ENCODE measurements at regions not wholly inside any gene's neighbourhood (a gene's known extent, or its start where the extent isn't known, plus 50 kb on each side); places are given as distances from the start of the nearest gene placed in this dataset.
"Not testable (repeated sequence)": the region's sequence is repeated elsewhere in the genome, so short reads cannot be mapped to it uniquely, and the experiment has no call there.

DNA sequence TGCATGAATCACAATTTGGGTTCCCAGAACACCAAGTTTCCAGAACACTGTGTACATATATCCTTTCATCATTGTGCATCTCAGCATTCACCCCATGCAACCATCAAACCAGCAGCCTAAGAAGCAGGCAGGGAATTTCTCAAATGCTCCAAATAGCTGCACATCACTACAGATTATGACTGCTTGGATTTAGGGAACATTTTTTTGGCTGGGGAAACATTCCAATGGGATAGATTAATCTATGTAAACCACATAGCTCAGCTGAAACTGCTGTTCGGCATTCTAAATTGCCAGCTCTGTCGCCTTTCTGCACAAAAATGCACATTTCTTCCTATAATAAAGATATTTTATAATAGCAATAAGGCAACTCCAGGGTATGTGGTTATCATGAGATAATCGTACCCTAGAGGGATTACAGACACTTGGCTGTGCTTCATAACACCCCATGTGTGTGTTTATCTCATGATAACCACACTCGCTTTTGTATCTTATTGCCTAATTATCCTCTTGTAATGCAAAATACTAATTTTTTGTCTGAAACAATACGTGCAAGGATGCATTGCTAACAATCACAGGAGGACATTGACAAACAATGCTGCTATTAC is 483.7 kb upstream of the DPH6 start:
- Histone ChIP-seq H3K4me2 (ENCODE audit: low read length) (no peak overlapping the region), H3K9me2 (replicated peaks; ENCODE audit: control insufficient read depth, low read length) (no peaks in the 10 kb centered on the region), H3K27ac (ENCODE audit: low read depth, low read length) (no peak overlapping the region), H3K4me1 (ENCODE audit: control insufficient read depth, low read length) (no peaks in the 10 kb centered on the region), H3K9me3 (ENCODE audit: control insufficient read depth, insufficient read depth, low read length) (no peaks in the 10 kb centered on the region), H4K20me1 (ENCODE audit: control insufficient read depth, insufficient read depth, low read depth, low read length) (no peaks in the 10 kb centered on the region), H3K4me3 (ENCODE audit: low read length) (no peak overlapping the region), H3K27me3 (ENCODE audit: control insufficient read depth, low read length) (no peaks in the 10 kb centered on the region), H3F3A (ENCODE audit: control insufficient read depth, insufficient read depth) (no peaks in the 10 kb centered on the region), H3K79me2 (ENCODE audit: control insufficient read depth, low read length) (no peaks in the 10 kb centered on the region), H3K36me3 (ENCODE audit: control insufficient read depth, low read length) (no peaks in the 10 kb centered on the region)
- TF ChIP-seq EZH2phosphoT487 (IDR thresholded peaks at IDR 0.05; ENCODE audit: borderline replicate concordance, low read length): no peak
- TF ChIP-seq, protein P1, sequence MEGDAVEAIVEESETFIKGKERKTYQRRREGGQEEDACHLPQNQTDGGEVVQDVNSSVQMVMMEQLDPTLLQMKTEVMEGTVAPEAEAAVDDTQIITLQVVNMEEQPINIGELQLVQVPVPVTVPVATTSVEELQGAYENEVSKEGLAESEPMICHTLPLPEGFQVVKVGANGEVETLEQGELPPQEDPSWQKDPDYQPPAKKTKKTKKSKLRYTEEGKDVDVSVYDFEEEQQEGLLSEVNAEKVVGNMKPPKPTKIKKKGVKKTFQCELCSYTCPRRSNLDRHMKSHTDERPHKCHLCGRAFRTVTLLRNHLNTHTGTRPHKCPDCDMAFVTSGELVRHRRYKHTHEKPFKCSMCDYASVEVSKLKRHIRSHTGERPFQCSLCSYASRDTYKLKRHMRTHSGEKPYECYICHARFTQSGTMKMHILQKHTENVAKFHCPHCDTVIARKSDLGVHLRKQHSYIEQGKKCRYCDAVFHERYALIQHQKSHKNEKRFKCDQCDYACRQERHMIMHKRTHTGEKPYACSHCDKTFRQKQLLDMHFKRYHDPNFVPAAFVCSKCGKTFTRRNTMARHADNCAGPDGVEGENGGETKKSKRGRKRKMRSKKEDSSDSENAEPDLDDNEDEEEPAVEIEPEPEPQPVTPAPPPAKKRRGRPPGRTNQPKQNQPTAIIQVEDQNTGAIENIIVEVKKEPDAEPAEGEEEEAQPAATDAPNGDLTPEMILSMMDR (IDR thresholded peaks at IDR 0.05; ENCODE audit: low read depth, low read length, poor library complexity, severe bottlenecking): no peak

DNA sequence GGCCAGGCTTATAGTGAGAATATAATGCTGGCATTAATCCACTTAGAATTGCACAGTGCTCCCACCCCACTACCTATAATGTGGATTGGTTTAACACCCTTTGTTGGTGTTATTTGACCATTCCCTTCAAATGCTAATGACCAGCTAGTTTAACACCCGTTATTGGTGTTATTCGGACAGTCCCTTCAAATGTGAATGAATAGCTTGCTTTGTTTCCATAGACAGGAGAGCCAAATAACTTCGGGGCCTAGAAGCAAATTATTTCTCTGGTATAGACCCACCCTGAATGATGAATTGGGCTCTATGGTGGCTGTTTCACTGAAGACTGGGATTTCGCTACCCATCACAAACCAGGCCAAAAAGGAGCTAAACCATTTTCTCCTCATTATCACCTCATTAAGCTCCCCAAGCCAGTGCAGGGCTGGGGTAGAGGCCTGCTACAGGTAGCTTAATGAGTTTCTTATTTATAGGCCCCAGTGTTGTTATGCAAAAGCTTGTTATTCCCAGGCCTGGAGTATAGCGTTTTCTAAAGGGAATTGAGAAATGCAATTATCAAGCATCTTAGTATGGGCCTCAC is 494.1 kb upstream of the DPH6 start:
- H3K4me3 ChIP-seq (ENCODE audit: low read length): no peak overlapping the region
- H4K20me1 ChIP-seq (ENCODE audit: control insufficient read depth, insufficient read depth, low read depth, low read length): no peaks in the 10 kb centered on the region
- no peak overlapping the region for H3K4me2 ChIP-seq (ENCODE audit: low read length)
- H3K27ac ChIP-seq (ENCODE audit: low read depth, low read length): no peak overlapping the region
- H3K27me3 ChIP-seq (ENCODE audit: control insufficient read depth, low read length): no peaks in the 10 kb centered on the region
- H3K4me1 ChIP-seq (ENCODE audit: control insufficient read depth, low read length): no peaks in the 10 kb centered on the region
- no peaks in the 10 kb centered on the region for H3K9me2 ChIP-seq (replicated peaks; ENCODE audit: control insufficient read depth, low read length)
- H3K9me3 ChIP-seq (ENCODE audit: control insufficient read depth, insufficient read depth, low read length): no peaks in the 10 kb centered on the region
- H3K79me2 ChIP-seq (ENCODE audit: control insufficient read depth, low read length): no peaks in the 10 kb centered on the region
- TF ChIP-seq, protein P1 (IDR thresholded peaks at IDR 0.05; ENCODE audit: low read depth, low read length, poor library complexity, severe bottlenecking): no peak
- no peak for TF ChIP-seq EZH2phosphoT487 (IDR thresholded peaks at IDR 0.05; ENCODE audit: borderline replicate concordance, low read length)
- H3F3A ChIP-seq (ENCODE audit: control insufficient read depth, insufficient read depth): no peaks in the 10 kb centered on the region
- no peaks in the 10 kb centered on the region for H3K36me3 ChIP-seq (ENCODE audit: control insufficient read depth, low read length)

DNA sequence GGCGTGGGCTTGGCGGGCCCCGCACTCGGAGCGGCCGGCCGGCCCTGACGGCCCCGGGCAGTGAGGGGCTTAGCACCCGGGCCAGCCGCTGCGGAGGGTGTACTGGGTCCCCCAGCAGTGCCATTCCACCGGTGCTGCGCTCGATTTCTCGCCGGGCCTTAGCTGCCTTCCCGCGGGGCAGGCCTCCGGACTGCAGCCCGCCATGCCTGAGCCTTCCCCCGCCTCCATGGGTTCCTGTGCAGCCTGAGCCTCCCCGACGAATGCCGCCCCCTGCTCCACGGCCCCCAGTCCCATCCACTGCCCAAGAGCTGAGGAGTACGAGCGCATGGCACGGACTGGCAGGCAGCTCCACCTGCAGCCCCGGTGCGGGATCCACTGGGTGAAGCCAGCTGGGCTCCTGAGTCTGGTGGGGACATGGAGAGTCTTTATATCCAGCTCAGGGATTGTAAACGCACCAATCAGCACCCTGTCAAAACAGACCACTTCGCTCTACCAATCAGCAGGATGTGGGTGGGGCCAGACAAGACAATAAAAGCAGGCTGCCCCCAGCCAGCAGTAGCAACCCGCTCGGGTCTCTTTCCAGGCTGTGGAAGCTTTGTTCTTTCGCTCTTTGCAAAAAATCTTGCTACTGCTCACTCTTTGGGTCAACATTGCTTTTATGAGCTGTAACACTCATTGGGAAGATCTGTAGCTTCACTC is 501.2 kb upstream of the DPH6 start:
- not testable (repeated sequence) for H3K4me3 ChIP-seq (ENCODE audit: low read length); H4K20me1 ChIP-seq (ENCODE audit: control insufficient read depth, insufficient read depth, low read depth, low read length); H3K27ac ChIP-seq (ENCODE audit: low read depth, low read length); H3K79me2 ChIP-seq (ENCODE audit: control insufficient read depth, low read length); H3K36me3 ChIP-seq (ENCODE audit: control insufficient read depth, low read length); H3K27me3 ChIP-seq (ENCODE audit: control insufficient read depth, low read length); H3K4me2 ChIP-seq (ENCODE audit: low read length); H3K9me2 ChIP-seq (replicated peaks; ENCODE audit: control insufficient read depth, low read length); H3K4me1 ChIP-seq (ENCODE audit: control insufficient read depth, low read length); H3F3A ChIP-seq (ENCODE audit: control insufficient read depth, insufficient read depth); H3K9me3 ChIP-seq (ENCODE audit: control insufficient read depth, insufficient read depth, low read length)

- no peak overlapping the region for H3K27ac ChIP-seq (ENCODE audit: low read depth, low read length)
- no peak overlapping the region for H3K4me2 ChIP-seq (ENCODE audit: low read length)
- H3K36me3 ChIP-seq (ENCODE audit: control insufficient read depth, low read length): no peaks in the 10 kb centered on the region
- H3K79me2 ChIP-seq (ENCODE audit: control insufficient read depth, low read length): no peaks in the 10 kb centered on the region
- TF ChIP-seq EZH2phosphoT487 (IDR thresholded peaks at IDR 0.05; ENCODE audit: borderline replicate concordance, low read length): no peak
- TF ChIP-seq, protein P1 (IDR thresholded peaks at IDR 0.05; ENCODE audit: low read depth, low read length, poor library complexity, severe bottlenecking): no peak
- no peaks in the 10 kb centered on the region for H3K9me2 ChIP-seq (replicated peaks; ENCODE audit: control insufficient read depth, low read length)
- no peak overlapping the region for H3K4me3 ChIP-seq (ENCODE audit: low read length)
- H3K4me1 ChIP-seq (ENCODE audit: control insufficient read depth, low read length): no peaks in the 10 kb centered on the region
- no peaks in the 10 kb centered on the region for H3K27me3 ChIP-seq (ENCODE audit: control insufficient read depth, low read length)
- H4K20me1 ChIP-seq (ENCODE audit: control insufficient read depth, insufficient read depth, low read depth, low read length): no peaks in the 10 kb centered on the region
- no peaks in the 10 kb centered on the region for H3K9me3 ChIP-seq (ENCODE audit: control insufficient read depth, insufficient read depth, low read length)
- H3F3A ChIP-seq (ENCODE audit: control insufficient read depth, insufficient read depth): no peaks in the 10 kb centered on the region
These were observed 504.9 kb upstream of the DPH6 start for GRCh38 chr15:36050899-36051298.

GRCh38 chr15:36052641-36053040 is 506.7 kb upstream of the DPH6 start:
- H3K36me3 ChIP-seq (ENCODE audit: control insufficient read depth, low read length); H3K79me2 ChIP-seq (ENCODE audit: control insufficient read depth, low read length); H3K4me3 ChIP-seq (ENCODE audit: low read length); H3K9me3 ChIP-seq (ENCODE audit: control insufficient read depth, insufficient read depth, low read length); H3F3A ChIP-seq (ENCODE audit: control insufficient read depth, insufficient read depth); H3K27me3 ChIP-seq (ENCODE audit: control insufficient read depth, low read length); H3K4me1 ChIP-seq (ENCODE audit: control insufficient read depth, low read length); H3K27ac ChIP-seq (ENCODE audit: low read depth, low read length); H4K20me1 ChIP-seq (ENCODE audit: control insufficient read depth, insufficient read depth, low read depth, low read length); H3K4me2 ChIP-seq (ENCODE audit: low read length); H3K9me2 ChIP-seq (replicated peaks; ENCODE audit: control insufficient read depth, low read length): not testable (repeated sequence)
